ENCODE measurements at regions not wholly inside any gene's neighbourhood (a gene's known extent, or its start where the extent isn't known, plus 50 kb on each side); places are given as distances from the start of the nearest gene placed in this dataset.

GRCh38 chr4:38466401-38466800, 197.6 kb upstream of the KLF3 start:
- no peak for TF ChIP-seq CTCF (conservative IDR thresholded peaks at IDR 0.05; ENCODE audit: low read depth, low read length)
- no peak for TF ChIP-seq POLR2A (IDR thresholded peaks at IDR 0.05; ENCODE audit: low read depth, low read length)

Data from IMR-90 (cell line).